ENCODE measurements at regions not wholly inside any gene's neighbourhood (a gene's known extent, or its start where the extent isn't known, plus 50 kb on each side); places are given as distances from the start of the nearest gene placed in this dataset.

DNA sequence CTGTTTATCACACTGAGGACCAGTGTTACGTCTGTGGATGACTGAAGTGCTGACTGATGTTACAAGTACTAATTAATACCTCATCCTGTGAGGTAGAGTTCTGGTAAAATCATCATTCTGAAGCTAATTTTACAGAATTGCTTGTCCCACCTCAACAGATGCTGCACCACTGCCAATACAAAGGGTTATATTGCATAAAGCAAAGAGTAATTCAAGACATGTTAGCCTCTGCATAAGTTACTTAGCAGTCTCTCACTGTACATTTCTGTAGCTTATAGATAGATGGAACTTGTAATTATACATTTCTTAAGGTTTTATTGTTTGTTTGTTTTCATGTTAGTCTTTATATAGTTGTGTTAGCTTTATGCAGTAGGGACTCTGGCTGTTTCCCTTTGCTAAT is 513.6 kb downstream of the ANXA1 start:
- no peak for TF ChIP-seq CTCF (IDR thresholded peaks at IDR 0.05; ENCODE audit: low read depth, low read length, missing control alignments)
- Histone ChIP-seq H3K27me3 (replicated peaks) (no peaks in the 10 kb centered on the region), H3K4me3 (ENCODE audit: low read depth, low read length) (no peak overlapping the region), H3K27ac (no peak overlapping the region), H3K36me3 (replicated peaks) (no peaks in the 10 kb centered on the region)
- in situ Hi-C loops (cut with HindIII; ENCODE audit: low pct_ligation_motif_present, low sequenced_read_pairs) = no loop called here
- no peak for DNase-seq

- no peaks in the 10 kb centered on the region for H3K36me3 ChIP-seq (replicated peaks)
- peak; percentile 49 for TF ChIP-seq CTCF (IDR thresholded peaks at IDR 0.05; ENCODE audit: low read depth, low read length, missing control alignments)
- H3K4me3 ChIP-seq (ENCODE audit: low read depth, low read length) = no peak overlapping the region
- in situ Hi-C loops (cut with HindIII; ENCODE audit: low pct_ligation_motif_present, low sequenced_read_pairs) = no loop called here
- H3K27ac ChIP-seq = no peak overlapping the region
- H3K27me3 ChIP-seq (replicated peaks) = no peaks in the 10 kb centered on the region
- DNase-seq = no peak
These were observed 516.1 kb downstream of the ANXA1 start for GRCh38 chr9:73667749-73668148.

GRCh38 chr9:73680831-73681230 is 529.2 kb downstream of the ANXA1 start:
- H3K27ac ChIP-seq = no peak overlapping the region
- DNase-seq = no peak
- TF ChIP-seq CTCF (IDR thresholded peaks at IDR 0.05; ENCODE audit: low read depth, low read length, missing control alignments) = no peak
- no peak overlapping the region for H3K4me3 ChIP-seq (ENCODE audit: low read depth, low read length)
- H3K27me3 ChIP-seq (replicated peaks) = no peaks in the 10 kb centered on the region
- in situ Hi-C loops (cut with HindIII; ENCODE audit: low pct_ligation_motif_present, low sequenced_read_pairs) = no loop called here
- no peaks in the 10 kb centered on the region for H3K36me3 ChIP-seq (replicated peaks)

DNA sequence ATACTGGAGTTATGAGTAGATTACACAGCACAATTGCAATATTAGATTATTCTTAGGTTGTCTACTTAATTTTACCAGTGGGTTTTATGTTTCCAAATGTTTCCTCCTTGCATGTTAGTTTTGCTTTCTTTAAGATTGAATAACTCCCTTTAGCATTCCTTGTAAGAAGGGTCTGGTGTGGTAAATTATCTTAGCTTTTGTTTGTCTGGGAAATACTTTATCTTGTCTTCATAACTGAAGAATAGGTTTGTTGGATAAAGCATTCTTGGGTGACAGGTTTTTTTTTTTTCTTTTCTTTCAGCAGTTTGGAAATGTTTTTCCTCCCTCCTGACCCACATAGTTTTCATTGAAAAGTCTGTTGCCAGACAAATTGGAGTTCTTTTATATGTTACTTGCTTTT is 531.1 kb downstream of the ANXA1 start:
- Histone ChIP-seq H3K36me3 (replicated peaks) (no peaks in the 10 kb centered on the region), H3K27me3 (replicated peaks) (no peaks in the 10 kb centered on the region), H3K27ac (no peak overlapping the region), H3K4me3 (ENCODE audit: low read depth, low read length) (no peak overlapping the region)
- no peak for DNase-seq
- in situ Hi-C loops (cut with HindIII; ENCODE audit: low pct_ligation_motif_present, low sequenced_read_pairs) = no loop called here
- TF ChIP-seq CTCF (IDR thresholded peaks at IDR 0.05; ENCODE audit: low read depth, low read length, missing control alignments) = no peak

- DNase-seq = peak; percentile 5
- Histone ChIP-seq H3K27me3 (replicated peaks) (no peaks in the 10 kb centered on the region), H3K27ac (no peak overlapping the region), H3K36me3 (replicated peaks) (no peaks in the 10 kb centered on the region), H3K4me3 (ENCODE audit: low read depth, low read length) (no peak overlapping the region)
- TF ChIP-seq CTCF (IDR thresholded peaks at IDR 0.05; ENCODE audit: low read depth, low read length, missing control alignments) = peak; percentile 70
- in situ Hi-C loops (cut with HindIII; ENCODE audit: low pct_ligation_motif_present, low sequenced_read_pairs) = no loop called here
These were observed 532.4 kb downstream of the ANXA1 start for GRCh38 chr9:73683862-73684591.

GRCh38 chr9:73684601-73685000 is 532.9 kb downstream of the ANXA1 start:
- Histone ChIP-seq H3K36me3 (replicated peaks) (no peaks in the 10 kb centered on the region), H3K27me3 (replicated peaks) (no peaks in the 10 kb centered on the region), H3K27ac (no peak overlapping the region), H3K4me3 (ENCODE audit: low read depth, low read length) (no peak overlapping the region)
- DNase-seq = no peak
- no peak for TF ChIP-seq CTCF (IDR thresholded peaks at IDR 0.05; ENCODE audit: low read depth, low read length, missing control alignments)
- in situ Hi-C loops (cut with HindIII; ENCODE audit: low pct_ligation_motif_present, low sequenced_read_pairs) = no loop called here

Measured in brain microvascular endothelial cell (primary cell).